Gastrocnemius medialis (tissue), 4 donors: ENCODE measurements at regions not wholly inside any gene's neighbourhood (a gene's known extent, or its start where the extent isn't known, plus 50 kb on each side); places are given as distances from the start of the nearest gene placed in this dataset.

Source experiments
- ATAC-seq, 2 donors: fragments of 150-250 bp; one replicate each; pipeline ENCODE4 v1.9.1; 2016
- DNase-seq, 2 donors: peaks; one replicate each; pipeline ENCODE4 v3.0.0-alpha.2; 2019
- H3K27ac ChIP-seq, 4 donors: fragments of 200-600 bp; sonication (generic); 1 replicate in 1 of 4; 2 replicates in 3 of 4; pipeline ENCODE4 v1.5.1; 2016 to 2018; ENCODE audit warnings: mild to moderate bottlenecking in 2 of 4, moderate library complexity in 1 of 4
- H3K27me3 ChIP-seq, 3 donors: fragments of 200-600 bp; sonication (generic) in 2 of 3; 1 replicate in 1 of 3; 2 replicates in 2 of 3; pipeline versions ENCODE4 v1.5.1 to v1.6.0; 2016 to 2019; ENCODE audit warnings: mild to moderate bottlenecking in 1 of 3, moderate library complexity in 1 of 3
- H3K36me3 ChIP-seq, 2 donors: fragments of 200-600 bp; sonication (generic) in 1 of 2; one replicate each; pipeline ENCODE4 v1.5.1; 2017 to 2018
- H3K4me1 ChIP-seq, 2 donors: fragments of 200-600 bp; sonication (generic) in 1 of 2; one replicate each; pipeline ENCODE4 v1.5.1; 2016 to 2017; ENCODE audit warnings: mild to moderate bottlenecking in 2 of 2
- H3K4me3 ChIP-seq, 4 donors: fragments of 200-600 bp; sonication (generic) in 3 of 4; 1 replicate in 1 of 4; 2 replicates in 3 of 4; pipeline ENCODE4 v1.5.1; 2016 to 2019; ENCODE audit warnings: mild to moderate bottlenecking in 2 of 4
- H3K9me3 ChIP-seq, 3 donors: fragments of 200-600 bp; sonication (generic) in 2 of 3; 1 replicate in 1 of 3; 2 replicates in 2 of 3; pipeline ENCODE4 v1.5.1; 2016 to 2019
- CTCF ChIP-seq, 5 experiments: fragments of 450-650 bp in 3 of 5; fragments of 200-600 bp in 2 of 5; sonication (generic) in 2 of 5; IDR thresholded peaks in 4 of 5; conservative IDR thresholded peaks in 1 of 5; 1 replicate in 4 of 5; 2 replicates in 1 of 5; pipeline ENCODE4 v1.5.1; 2016 to 2019; ENCODE audit warnings: antibody characterized with exemption in 5 of 5, mild to moderate bottlenecking in 3 of 5, moderate library complexity in 3 of 5
- POLR2A ChIP-seq, 2 donors: fragments of 450-650 bp; IDR thresholded peaks; one replicate each; pipeline ENCODE4 v1.6.1; 2017; ENCODE audit warnings: antibody characterized with exemption in 2 of 2, mild to moderate bottlenecking in 2 of 2, moderate library complexity in 2 of 2
- in situ Hi-C, 4 donors: fragments of 200-750 bp; cut with MboI; loops; one replicate each; pipeline versions ENCODE4 v1.15.0 to v1.8.0; 2017; ENCODE audit warnings: low sequenced_read_pairs in 4 of 4
- intact Hi-C: fragments of 100-400 bp; cut with DNase I; formaldehyde crosslinking; loops from one replicate; pipeline ENCODE4 v1.15.1; 2023; ENCODE audit warnings: low total_unique reads

GRCh38 chr3:144200466-144200865 lies 228.8 kb downstream of the DIPK2A start:
- in situ Hi-C loops: no loop called here
- H3K4me3 ChIP-seq: no peak overlapping the region
- no peak overlapping the region for H3K27ac ChIP-seq
- ATAC-seq: no peak
- intact Hi-C loops: no loop called here
- no peaks in the 10 kb centered on the region for H3K36me3 ChIP-seq
- no peak for DNase-seq
- no peaks in the 10 kb centered on the region for H3K9me3 ChIP-seq
- no peaks in the 10 kb centered on the region for H3K4me1 ChIP-seq
- H3K27me3 ChIP-seq: no peaks in the 10 kb centered on the region
- TF ChIP-seq CTCF (IDR thresholded peaks at IDR 0.05 in 4 of 5, conservative IDR thresholded peaks at IDR 0.05 in 1 of 5) (no peak), POLR2A (IDR thresholded peaks at IDR 0.05) (no peak)

GRCh38 chr3:144221761-144222160 lies 250.1 kb downstream of the DIPK2A start:
- no peak for TF ChIP-seq POLR2A (IDR thresholded peaks at IDR 0.05)
- TF ChIP-seq CTCF (IDR thresholded peaks at IDR 0.05 in 4 of 5, conservative IDR thresholded peaks at IDR 0.05 in 1 of 5): no peak
- in situ Hi-C loops: no loop called here
- H3K4me1 ChIP-seq: no peaks in the 10 kb centered on the region
- no peak overlapping the region for H3K4me3 ChIP-seq
- no peaks in the 10 kb centered on the region for H3K36me3 ChIP-seq
- H3K27ac ChIP-seq: no peak overlapping the region
- DNase-seq (no peak), ATAC-seq (no peak)
- intact Hi-C loops: no loop called here
- no peaks in the 10 kb centered on the region for H3K27me3 ChIP-seq
- no peaks in the 10 kb centered on the region for H3K9me3 ChIP-seq

- Histone ChIP-seq H3K4me3 (no peak overlapping the region), H3K27me3 (no peaks in the 10 kb centered on the region), H3K36me3 (no peaks in the 10 kb centered on the region), H3K27ac (no peak overlapping the region), H3K9me3 (no peaks in the 10 kb centered on the region), H3K4me1 (no peaks in the 10 kb centered on the region)
- DNase-seq: no peak
- TF ChIP-seq CTCF (IDR thresholded peaks at IDR 0.05 in 4 of 5, conservative IDR thresholded peaks at IDR 0.05 in 1 of 5) (no peak), POLR2A (IDR thresholded peaks at IDR 0.05) (no peak)
- ATAC-seq: no peak
- intact Hi-C loops (no loop called here), in situ Hi-C loops (no loop called here)
These were observed 257.7 kb downstream of the DIPK2A start for GRCh38 chr3:144229330-144229729.

DNA sequence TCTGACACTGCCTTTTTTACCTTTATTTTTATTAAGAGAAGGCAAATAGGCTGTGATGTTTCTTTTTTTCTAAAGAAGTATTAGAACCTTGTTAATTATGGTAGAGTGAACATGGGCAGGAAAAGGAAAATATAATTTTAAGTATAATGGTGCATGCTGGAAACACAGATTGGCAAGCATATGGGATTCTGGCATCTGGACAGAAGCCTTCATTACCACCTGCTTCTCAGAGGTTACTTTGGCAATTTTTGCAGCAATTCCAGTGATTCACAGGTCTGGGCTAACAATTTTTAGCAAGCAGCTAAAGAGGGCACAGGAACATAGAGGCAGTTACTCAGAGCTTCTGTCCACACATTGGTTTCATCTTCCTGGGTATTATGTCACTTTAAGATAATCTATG lies 258.3 kb downstream of the DIPK2A start:
- DNase-seq: no peak
- H3K27ac ChIP-seq: no peak overlapping the region
- H3K36me3 ChIP-seq: no peaks in the 10 kb centered on the region
- no peaks in the 10 kb centered on the region for H3K9me3 ChIP-seq
- H3K4me3 ChIP-seq: no peak overlapping the region
- in situ Hi-C loops (no loop called here), intact Hi-C loops (no loop called here)
- H3K27me3 ChIP-seq: no peaks in the 10 kb centered on the region
- no peak for ATAC-seq
- H3K4me1 ChIP-seq: no peaks in the 10 kb centered on the region
- no peak for TF ChIP-seq CTCF (IDR thresholded peaks at IDR 0.05 in 4 of 5, conservative IDR thresholded peaks at IDR 0.05 in 1 of 5)
- TF ChIP-seq POLR2A (IDR thresholded peaks at IDR 0.05): no peak

- intact Hi-C loops: no loop called here
- Histone ChIP-seq H3K36me3 (no peaks in the 10 kb centered on the region), H3K27ac (no peak overlapping the region), H3K9me3 (no peaks in the 10 kb centered on the region), H3K4me1 (no peaks in the 10 kb centered on the region), H3K4me3 (no peak overlapping the region), H3K27me3 (no peaks in the 10 kb centered on the region)
- in situ Hi-C loops: no loop called here
- TF ChIP-seq CTCF (IDR thresholded peaks at IDR 0.05 in 4 of 5, conservative IDR thresholded peaks at IDR 0.05 in 1 of 5) (no peak), POLR2A (IDR thresholded peaks at IDR 0.05) (no peak)
- ATAC-seq (no peak), DNase-seq (no peak)
These were observed 263.9 kb downstream of the DIPK2A start for GRCh38 chr3:144235489-144235888.
